KMS-11 (cell line): ENCODE measurements at regions not wholly inside any gene's neighbourhood (a gene's known extent, or its start where the extent isn't known, plus 50 kb on each side); places are given as distances from the start of the nearest gene placed in this dataset.

Experiments
- H2AFZ ChIP-seq: fragments of 200-600 bp; sonication (generic); 2 replicates; pipeline ENCODE4 v1.6.1; 2016; ENCODE audit warnings: antibody characterized with exemption, mixed run types, low read depth
- H3K27ac ChIP-seq: fragments of 200-600 bp; sonication (generic); 2 replicates; pipeline ENCODE4 v1.6.1; 2016; ENCODE audit warnings: mild to moderate bottlenecking, mixed run types
- H3K27me3 ChIP-seq: fragments of 200-600 bp; sonication (generic); 2 replicates; pipeline ENCODE4 v1.6.1; 2017; ENCODE audit warnings: mild to moderate bottlenecking, low read depth, mixed run types, moderate library complexity; ENCODE audit not compliant: insufficient read depth
- H3K36me3 ChIP-seq: fragments of 200-600 bp; sonication (generic); 2 replicates; pipeline ENCODE4 v1.6.1; 2017; ENCODE audit warnings: mild to moderate bottlenecking, mixed run types; ENCODE audit not compliant: insufficient read depth
- H3K4me1 ChIP-seq: fragments of 200-600 bp; sonication (generic); 2 replicates; pipeline ENCODE4 v1.6.1; 2016; ENCODE audit warnings: mild to moderate bottlenecking, low read depth, mixed run types; ENCODE audit not compliant: poor library complexity, severe bottlenecking
- H3K4me2 ChIP-seq: fragments of 200-600 bp; sonication (generic); 2 replicates; pipeline ENCODE4 v1.7.0; 2016; ENCODE audit warnings: mild to moderate bottlenecking, mixed run types
- H3K4me3 ChIP-seq: fragments of 200-600 bp; sonication (generic); IDR thresholded peaks from 2 replicates; pipeline ENCODE4 v1.6.1; 2017; ENCODE audit warnings: low read depth, low read length, mixed read lengths; ENCODE audit not compliant: insufficient read depth
- H3K79me2 ChIP-seq: fragments of 200-600 bp; sonication (generic); 2 replicates; pipeline ENCODE4 v1.6.1; 2016; ENCODE audit warnings: low read depth, mixed run types; ENCODE audit not compliant: insufficient read depth
- H3K9ac ChIP-seq: fragments of 200-600 bp; sonication (generic); 2 replicates; pipeline ENCODE4 v1.6.1; 2016; ENCODE audit warnings: mild to moderate bottlenecking, mixed run types
- H4K20me1 ChIP-seq: fragments of 200-600 bp; sonication (generic); 2 replicates; pipeline ENCODE4 v1.6.1; 2016; ENCODE audit warnings: mild to moderate bottlenecking, mixed run types; ENCODE audit not compliant: insufficient read depth
- CTCF ChIP-seq: fragments of 200-600 bp; sonication (generic); conservative IDR thresholded peaks from 2 replicates; pipeline ENCODE4 v1.6.1; 2017; ENCODE audit warnings: low read depth, mild to moderate bottlenecking, antibody characterized with exemption, low read length, moderate library complexity, mixed read lengths

GRCh38 chr6:137950581-137950980 lies 83.5 kb downstream of the TNFAIP3 start:
- TF ChIP-seq CTCF = no peak
- Histone ChIP-seq H2AFZ (no peak overlapping the region), H3K4me3 (no peak overlapping the region), H3K9ac (no peak overlapping the region), H4K20me1 (no peaks in the 10 kb centered on the region), H3K27me3 (no peaks in the 10 kb centered on the region), H3K4me2 (peak overlapping the region; percentile 35), H3K36me3 (no peaks in the 10 kb centered on the region), H3K79me2 (no peaks in the 10 kb centered on the region), H3K27ac (peak overlapping the region; percentile 25; the same call in 1 of the 2 replicates), H3K4me1 (peaks cover 47% of the 10 kb centered on the region)

- no peak for TF ChIP-seq CTCF
- no peak overlapping the region for H2AFZ ChIP-seq
- no peaks in the 10 kb centered on the region for H4K20me1 ChIP-seq
- no peak overlapping the region for H3K27ac ChIP-seq
- no peak overlapping the region for H3K9ac ChIP-seq
- H3K4me1 ChIP-seq = peaks cover 45% of the 10 kb centered on the region
- H3K27me3 ChIP-seq = no peaks in the 10 kb centered on the region
- H3K79me2 ChIP-seq = no peaks in the 10 kb centered on the region
- no peak overlapping the region for H3K4me3 ChIP-seq
- no peaks in the 10 kb centered on the region for H3K36me3 ChIP-seq
- peak overlapping the region; percentile 35; the same call in 1 of the 2 replicates for H3K4me2 ChIP-seq
Measured at GRCh38 chr6:137951064-137951597, 84.1 kb downstream of the TNFAIP3 start.

- Histone ChIP-seq H3K4me1 (peaks cover 45% of the 10 kb centered on the region), H3K4me2 (peak overlapping the region; percentile 18; the same call in 1 of the 2 replicates), H3K27ac (no peak overlapping the region), H2AFZ (no peak overlapping the region), H3K4me3 (no peak overlapping the region), H4K20me1 (no peaks in the 10 kb centered on the region), H3K79me2 (no peaks in the 10 kb centered on the region), H3K9ac (no peak overlapping the region), H3K27me3 (no peaks in the 10 kb centered on the region), H3K36me3 (no peaks in the 10 kb centered on the region)
- no peak for TF ChIP-seq CTCF
Measured at GRCh38 chr6:137952247-137952646, 85.2 kb downstream of the TNFAIP3 start.

GRCh38 chr6:137953761-137954160 lies 86.7 kb downstream of the TNFAIP3 start:
- Histone ChIP-seq H3K36me3 (no peaks in the 10 kb centered on the region), H3K27ac (no peak overlapping the region), H3K4me3 (no peak overlapping the region), H4K20me1 (no peaks in the 10 kb centered on the region), H2AFZ (no peak overlapping the region), H3K79me2 (no peaks in the 10 kb centered on the region), H3K27me3 (no peaks in the 10 kb centered on the region), H3K9ac (no peak overlapping the region), H3K4me1 (peaks cover 55% of the 10 kb centered on the region), H3K4me2 (no peak overlapping the region)
- no peak for TF ChIP-seq CTCF
